ENCODE measurements at regions not wholly inside any gene's neighbourhood (a gene's known extent, or its start where the extent isn't known, plus 50 kb on each side); places are given as distances from the start of the nearest gene placed in this dataset.

GRCh38 chr6:119566546-119567260 is 217.1 kb upstream of the MAN1A1 start (continued):
- TF ChIP-seq ZNF395 (CRISPR knock-in tag; IDR thresholded peaks at IDR 0.05) (no peak), MAFF (IDR thresholded peaks at IDR 0.05; ENCODE audit: low read length) (no peak), POLR2G (IDR thresholded peaks at IDR 0.05; ENCODE audit: low read depth, low read length) (peak; percentile 58), MECOM (CRISPR knock-in tag; IDR thresholded peaks at IDR 0.05) (no peak), ZNF408 (CRISPR knock-in tag; IDR thresholded peaks at IDR 0.05; ENCODE audit: low read depth) (no peak), ZNF655 (CRISPR knock-in tag; IDR thresholded peaks at IDR 0.05) (no peak), ARNT (IDR thresholded peaks at IDR 0.05) (0 out of 4 replicates have a peak, but pooled peaks of 1 of the 2 experiments have one; percentile 42), RBM39 (optimal IDR thresholded peaks at IDR 0.05; ENCODE audit: low read depth, low read length) (no peak), SP1 (CRISPR knock-in tag; IDR thresholded peaks at IDR 0.05) (0 out of 2 replicates have a peak, but pooled peaks have one; percentile 29), BRF2 (IDR thresholded peaks at IDR 0.05; ENCODE audit: borderline replicate concordance, insufficient read depth, insufficient read length) (no peak), RBM14 (IDR thresholded peaks at IDR 0.05; ENCODE audit: borderline replicate concordance, insufficient read depth, low read depth, low read length) (no peak), TCF15 (CRISPR knock-in tag; IDR thresholded peaks at IDR 0.05) (no peak), DACH1 (IDR thresholded peaks at IDR 0.05; ENCODE audit: partially characterized antibody) (no peak), SMARCA5 (IDR thresholded peaks at IDR 0.05) (no peak), ARID2 (IDR thresholded peaks at IDR 0.05) (no peak), LARP7 (IDR thresholded peaks at IDR 0.05) (no peak), ZNF57 (CRISPR knock-in tag; IDR thresholded peaks at IDR 0.05) (no peak), HDAC6 (IDR thresholded peaks at IDR 0.05; ENCODE audit: low read depth, low read length) (no peak), RBM22 (IDR thresholded peaks at IDR 0.05; ENCODE audit: low read depth, low read length, poor library complexity, severe bottlenecking) (no peak), KLF10 (CRISPR knock-in tag; IDR thresholded peaks at IDR 0.05) (no peak), ZBTB8A (IDR thresholded peaks at IDR 0.05; ENCODE audit: partially characterized antibody) (no peak), WHSC1 (IDR thresholded peaks at IDR 0.05; ENCODE audit: low read length) (no peak)
